ENCODE measurements at regions not wholly inside any gene's neighbourhood (a gene's known extent, or its start where the extent isn't known, plus 50 kb on each side); places are given as distances from the start of the nearest gene placed in this dataset.

GRCh38 chr2:139964721-139965440 is 1184.7 kb upstream of the NXPH2 start:
- DNase-seq (ENCODE audit: low read depth, low spot score) = no peak
- ATAC-seq = no peak
- Histone ChIP-seq H3K9me3 (ENCODE audit: control insufficient read depth, insufficient read depth, low read depth, low read length) (no peaks in the 10 kb centered on the region), H3K36me3 (ENCODE audit: control insufficient read depth, insufficient read depth, low read length) (no peaks in the 10 kb centered on the region), H3K27me3 (ENCODE audit: control insufficient read depth, insufficient read depth, low read length) (no peaks in the 10 kb centered on the region), H3K4me1 (ENCODE audit: control insufficient read depth, insufficient read depth, low read length) (no peaks in the 10 kb centered on the region), H3K4me3 (ENCODE audit: low read depth in 2 of 2, low read length in 2 of 2) (no peak overlapping the region), H3K27ac (ENCODE audit: low read length) (no peak overlapping the region)
- in situ Hi-C loops (cut with HindIII; ENCODE audit: low pct_unique_long_range_greater_than_20kb, low sequenced_read_pairs) = no loop called here
- ChIA-PET POLR2A (no interaction called here), CTCF (no interaction called here)
- TF ChIP-seq POLR2AphosphoS5 (IDR thresholded peaks at IDR 0.05; ENCODE audit: low read depth, low read length) = no peak
- no peak for TF ChIP-seq TCF7L2 (IDR thresholded peaks at IDR 0.05; ENCODE audit: low read depth, low read length)
- no peak for TF ChIP-seq SIN3A (IDR thresholded peaks at IDR 0.05; ENCODE audit: borderline replicate concordance, insufficient read depth, low read depth, low read length)
- no peak for TF ChIP-seq REST (IDR thresholded peaks at IDR 0.05; ENCODE audit: insufficient read depth in 1 of 2, low read depth in 2 of 2, low read length in 1 of 2)
- TF ChIP-seq CTCF (IDR thresholded peaks at IDR 0.05) = no peak
- intact Hi-C loops (cut with micrococcal nuclease; ENCODE audit: unreplicated experiment) = no loop called here
- BruUV-seq (replicated peaks) = no TSS peak

GRCh38 chr2:139963863-139964355 is 1183.7 kb upstream of the NXPH2 start:
- TF ChIP-seq CTCF (IDR thresholded peaks at IDR 0.05) (no peak), TCF7L2 (IDR thresholded peaks at IDR 0.05; ENCODE audit: low read depth, low read length) (no peak), REST (IDR thresholded peaks at IDR 0.05; ENCODE audit: insufficient read depth in 1 of 2, low read depth in 2 of 2, low read length in 1 of 2) (no peak), SIN3A (IDR thresholded peaks at IDR 0.05; ENCODE audit: borderline replicate concordance, insufficient read depth, low read depth, low read length) (no peak), POLR2AphosphoS5 (IDR thresholded peaks at IDR 0.05; ENCODE audit: low read depth, low read length) (no peak)
- in situ Hi-C loops (cut with HindIII; ENCODE audit: low pct_unique_long_range_greater_than_20kb, low sequenced_read_pairs) (no loop called here), intact Hi-C loops (cut with micrococcal nuclease; ENCODE audit: unreplicated experiment) (no loop called here)
- H3K27me3 ChIP-seq (ENCODE audit: control insufficient read depth, insufficient read depth, low read length) = no peaks in the 10 kb centered on the region
- ChIA-PET CTCF (no interaction called here), POLR2A (no interaction called here)
- no TSS peak for BruUV-seq (replicated peaks)
- DNase-seq (ENCODE audit: low read depth, low spot score) (no peak), ATAC-seq (no peak)
- H3K9me3 ChIP-seq (ENCODE audit: control insufficient read depth, insufficient read depth, low read depth, low read length) = no peaks in the 10 kb centered on the region
- no peaks in the 10 kb centered on the region for H3K36me3 ChIP-seq (ENCODE audit: control insufficient read depth, insufficient read depth, low read length)
- no peak overlapping the region for H3K27ac ChIP-seq (ENCODE audit: low read length)
- no peaks in the 10 kb centered on the region for H3K4me1 ChIP-seq (ENCODE audit: control insufficient read depth, insufficient read depth, low read length)
- no peak overlapping the region for H3K4me3 ChIP-seq (ENCODE audit: low read depth in 2 of 2, low read length in 2 of 2)
